ENCODE measurements at regions not wholly inside any gene's neighbourhood (a gene's known extent, or its start where the extent isn't known, plus 50 kb on each side); places are given as distances from the start of the nearest gene placed in this dataset.
A peak's percentile ranks its signal among the peaks of the same experiment; 100 is the strongest.

GRCh38 chr10:128489324-128490247 is 363.4 kb upstream of the MKI67 start:
- no peak for DNase-seq (ENCODE audit: low spot score)

DNA sequence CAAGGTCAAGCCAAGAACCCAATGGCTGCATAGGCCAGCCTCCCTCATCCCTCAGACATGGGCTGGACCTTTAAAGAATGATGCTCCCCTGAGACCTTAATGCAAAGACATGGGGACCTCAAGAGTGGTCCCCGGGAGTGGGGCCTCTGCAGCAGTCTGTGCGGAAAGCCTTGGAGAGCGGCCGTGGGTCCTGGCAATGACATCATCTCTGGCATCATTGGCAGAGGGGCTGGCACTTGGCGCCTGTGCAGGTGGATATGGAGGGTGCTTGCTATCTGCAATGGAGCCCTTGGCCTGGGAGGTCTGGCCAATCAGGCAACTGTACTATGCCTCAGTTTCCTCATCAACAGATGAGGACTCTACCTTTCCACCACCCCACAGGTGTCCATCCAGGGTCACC is 365.5 kb upstream of the MKI67 start:
- DNase-seq (ENCODE audit: low spot score), result no peak

- DNase-seq (ENCODE audit: low spot score), result no peak
Observed at GRCh38 chr10:128493811-128494210, 367.6 kb upstream of the MKI67 start.

DNA sequence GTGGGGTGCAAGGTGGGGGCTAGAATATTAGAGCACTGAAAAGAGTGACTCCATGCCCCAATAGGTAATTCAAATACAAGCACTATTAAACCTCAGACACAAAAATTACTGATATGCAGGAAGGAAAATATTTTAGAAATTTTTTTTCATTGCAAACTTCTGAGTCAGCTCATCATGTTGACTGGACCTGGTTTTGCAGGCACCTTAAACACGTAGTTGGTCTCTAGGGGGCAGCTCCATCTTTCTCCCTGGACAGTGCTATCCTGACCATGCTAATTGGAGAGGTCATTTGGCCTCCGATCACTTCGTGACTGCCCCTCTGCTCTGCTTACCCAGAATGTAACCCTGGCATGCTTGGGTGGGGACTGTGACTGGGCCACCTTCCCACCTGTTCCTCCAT is 368.4 kb upstream of the MKI67 start:
- DNase-seq (ENCODE audit: low spot score), result no peak

DNA sequence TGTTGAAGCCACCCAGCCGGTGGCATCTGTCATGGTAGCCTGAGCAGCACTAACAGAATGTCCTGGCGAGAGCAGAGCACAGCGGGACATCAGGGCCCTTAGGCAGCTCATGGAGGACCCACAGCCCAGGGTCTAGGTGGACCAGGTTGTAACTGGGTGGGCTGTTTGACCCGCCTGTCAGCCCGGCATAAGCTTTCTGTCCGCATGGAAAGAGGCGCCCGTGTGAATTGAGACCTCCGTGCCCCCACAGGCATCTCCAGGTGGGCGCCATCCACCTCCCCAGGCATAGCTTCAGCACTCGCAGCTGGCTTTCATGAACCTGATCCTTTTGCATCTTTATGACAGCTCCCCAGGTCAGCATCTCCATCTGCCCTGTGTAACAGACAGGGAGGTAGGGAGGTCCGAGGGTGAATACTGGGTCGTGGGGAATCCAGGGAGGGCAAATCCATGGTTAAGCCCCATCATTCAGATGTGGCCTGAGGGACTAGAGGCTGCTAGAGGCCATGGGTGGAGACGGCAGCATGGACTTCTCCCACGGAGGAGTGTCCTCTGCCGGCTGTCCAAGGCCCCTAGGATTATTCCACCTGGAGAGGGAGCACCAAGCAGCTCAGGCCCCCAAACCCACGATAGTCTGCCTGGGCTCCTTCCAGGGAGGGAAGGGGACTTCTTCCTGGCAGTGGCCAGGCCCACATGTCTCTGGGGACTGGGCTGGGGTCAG is 371.6 kb upstream of the MKI67 start:
- no peak for DNase-seq (ENCODE audit: low spot score)

DNA sequence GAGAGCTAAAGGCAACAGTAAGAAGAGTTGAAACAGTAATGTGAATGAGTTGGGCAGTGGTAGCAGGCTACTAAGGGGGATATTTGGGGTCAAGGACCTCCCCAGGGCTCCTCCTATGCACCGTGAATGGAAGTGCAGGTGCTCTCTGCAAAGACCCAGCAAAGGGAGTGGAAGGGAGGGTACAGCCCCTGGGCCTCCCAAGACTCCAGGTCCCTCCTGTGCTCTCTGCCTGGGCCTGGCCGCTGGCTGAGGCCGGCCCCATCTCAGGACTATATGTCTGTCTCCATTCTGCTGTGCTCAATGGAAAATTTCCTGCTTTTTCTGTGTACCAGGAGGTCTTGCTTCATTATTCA is 372.1 kb upstream of the MKI67 start:
- no peak for DNase-seq (ENCODE audit: low spot score)

- DNase-seq (ENCODE audit: low spot score), result no peak
Observed at GRCh38 chr10:128498746-128499145, 372.5 kb upstream of the MKI67 start.

DNA sequence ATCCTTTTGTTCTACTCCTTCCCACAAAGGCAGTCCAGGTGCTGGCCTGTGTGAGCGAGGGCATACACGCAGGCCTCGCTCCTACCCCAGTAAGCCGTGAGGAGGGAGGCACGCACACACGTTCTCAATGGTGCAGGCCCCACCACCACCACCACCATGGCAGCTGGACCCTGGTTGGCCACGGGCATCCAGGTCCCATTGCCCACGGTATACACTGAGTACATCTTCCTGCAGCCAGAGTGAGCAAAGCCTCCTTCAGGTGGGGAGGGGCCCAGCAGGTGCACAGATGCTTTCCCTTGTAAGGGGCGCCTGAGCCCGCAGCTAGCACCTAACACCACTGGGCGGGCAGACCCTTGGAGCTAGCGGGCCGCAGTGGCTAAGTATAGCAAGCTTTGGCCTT is 373.3 kb upstream of the MKI67 start:
- DNase-seq (ENCODE audit: low spot score), result no peak

- DNase-seq (ENCODE audit: low spot score), result no peak
Observed at GRCh38 chr10:128499956-128500355, 373.7 kb upstream of the MKI67 start.

GRCh38 chr10:128500642-128501041 is 374.4 kb upstream of the MKI67 start:
- DNase-seq (ENCODE audit: low spot score), result no peak

DNA sequence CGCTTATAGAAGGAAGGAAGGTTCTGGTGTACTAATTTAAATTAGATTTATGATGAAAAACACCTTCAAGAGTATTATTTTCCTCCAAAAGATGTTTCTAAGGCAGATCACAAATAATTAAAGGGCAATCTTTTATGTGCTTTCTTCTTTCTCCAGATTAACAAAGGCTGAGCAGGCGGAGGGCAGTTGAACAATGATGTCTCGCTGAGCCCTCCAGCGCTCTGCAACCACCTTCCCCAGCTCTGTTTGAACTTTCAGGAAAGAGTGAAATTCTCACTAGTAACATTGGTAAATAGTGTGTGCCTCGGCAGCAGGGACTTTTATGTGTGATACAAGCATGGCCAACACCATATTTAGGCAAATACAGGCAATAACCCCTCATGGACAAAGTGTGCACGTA is 379.1 kb upstream of the MKI67 start:
- no peak for DNase-seq (ENCODE audit: low spot score)

- no peak for DNase-seq (ENCODE audit: low spot score)
Observed at GRCh38 chr10:128506423-128506822, 380.2 kb upstream of the MKI67 start.

- peak; percentile 2 for DNase-seq (ENCODE audit: low spot score)
Observed at GRCh38 chr10:128507066-128507465, 380.8 kb upstream of the MKI67 start.

- peak; percentile 85 for DNase-seq (ENCODE audit: low spot score)
Observed at GRCh38 chr10:128511284-128511683, 385.1 kb upstream of the MKI67 start.

GRCh38 chr10:128512767-128513166 is 386.5 kb upstream of the MKI67 start:
- no peak for DNase-seq (ENCODE audit: low spot score)

- DNase-seq (ENCODE audit: low spot score), result no peak
Observed at GRCh38 chr10:128514536-128514935, 388.3 kb upstream of the MKI67 start.

- no peak for DNase-seq (ENCODE audit: low spot score)
Observed at GRCh38 chr10:128516180-128516579, 390.0 kb upstream of the MKI67 start.

DNA sequence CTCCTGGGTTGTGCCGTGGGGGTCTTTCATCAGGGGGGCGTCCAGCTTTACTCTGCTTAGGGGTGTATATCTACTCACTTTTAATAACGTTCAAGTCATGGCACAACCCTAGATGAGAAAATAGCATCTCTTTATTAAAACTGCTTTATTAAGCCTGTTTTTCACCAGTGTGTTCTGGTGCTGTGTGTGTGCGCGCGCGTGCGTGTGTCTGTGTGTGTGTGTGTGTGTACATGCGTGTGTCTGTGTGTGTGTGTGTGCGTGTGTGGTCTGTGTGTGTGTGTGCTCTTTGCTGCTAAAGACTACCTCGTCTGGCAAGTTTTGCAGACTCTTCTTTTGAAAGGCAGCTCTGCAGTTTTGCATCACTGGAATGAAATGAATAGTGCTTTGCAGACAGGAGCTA is 390.9 kb upstream of the MKI67 start:
- no peak for DNase-seq (ENCODE audit: low spot score)

- no peak for DNase-seq (ENCODE audit: low spot score)
Observed at GRCh38 chr10:128518000-128518399, 391.8 kb upstream of the MKI67 start.

DNA sequence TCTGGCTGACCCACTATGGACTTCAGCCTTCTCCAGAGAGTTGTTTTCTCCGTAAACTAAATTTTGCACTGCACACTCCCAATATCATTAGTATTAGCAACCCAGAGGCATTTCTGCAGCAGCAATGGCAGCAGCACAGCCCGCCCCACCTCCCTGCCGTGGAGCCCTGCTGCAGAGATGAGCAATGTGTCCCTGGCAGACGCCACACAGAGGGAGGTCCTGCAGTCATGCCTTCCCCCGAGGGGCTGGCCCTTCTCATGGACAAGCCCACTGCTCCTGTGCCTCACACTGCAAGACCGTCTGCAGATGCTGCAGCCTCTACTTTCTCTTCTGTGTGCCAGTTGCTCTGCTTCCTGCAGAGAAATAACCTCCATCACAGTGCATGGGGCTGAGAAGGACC is 393.4 kb upstream of the MKI67 start:
- no peak for DNase-seq (ENCODE audit: low spot score)

DNA sequence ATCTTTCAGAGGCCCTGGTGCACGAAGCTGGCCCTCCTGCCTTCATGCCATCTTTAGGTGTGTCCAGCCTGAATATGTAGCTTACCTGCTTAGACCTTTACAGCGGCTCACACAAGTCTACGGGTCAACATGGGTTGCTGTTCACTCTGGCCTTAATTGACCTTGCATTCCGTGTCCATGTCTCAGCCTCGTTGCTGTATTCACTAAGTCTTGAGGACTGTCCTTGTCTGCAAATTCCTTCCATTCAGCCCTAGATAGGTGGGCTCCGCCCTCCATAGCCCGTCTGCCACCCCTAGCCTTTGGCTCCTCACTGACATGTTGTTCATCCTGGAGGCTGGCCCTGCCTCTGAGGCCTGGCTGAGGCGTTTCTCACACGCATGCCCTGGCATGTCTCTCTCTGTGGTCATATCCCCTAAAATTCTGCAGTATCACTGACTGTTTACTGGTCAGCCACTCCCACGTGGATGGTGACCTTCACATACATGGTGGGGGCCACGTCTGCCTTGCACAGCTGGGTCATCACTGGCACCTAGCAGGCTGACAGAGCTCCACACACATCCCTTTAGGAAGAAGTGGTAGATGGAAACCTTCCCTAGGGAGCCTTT is 394.1 kb upstream of the MKI67 start:
- no peak for DNase-seq (ENCODE audit: low spot score)

GRCh38 chr10:128522551-128523308 is 396.5 kb upstream of the MKI67 start:
- DNase-seq (ENCODE audit: low spot score), result no peak

All from mesenteric fat pad (tissue), 1 donor.